NCI-H1436 (cell line): ENCODE measurements at regions not wholly inside any gene's neighbourhood (a gene's known extent, or its start where the extent isn't known, plus 50 kb on each side); places are given as distances from the start of the nearest gene placed in this dataset.
"Not testable (repeated sequence)": the region's sequence is repeated elsewhere in the genome, so short reads cannot be mapped to it uniquely, and the experiment has no call there.

Source experiments
- DNase-seq: peaks from one replicate; lab custom pipeline; 2025; lab: John Stamatoyannopoulos, UW

DNA sequence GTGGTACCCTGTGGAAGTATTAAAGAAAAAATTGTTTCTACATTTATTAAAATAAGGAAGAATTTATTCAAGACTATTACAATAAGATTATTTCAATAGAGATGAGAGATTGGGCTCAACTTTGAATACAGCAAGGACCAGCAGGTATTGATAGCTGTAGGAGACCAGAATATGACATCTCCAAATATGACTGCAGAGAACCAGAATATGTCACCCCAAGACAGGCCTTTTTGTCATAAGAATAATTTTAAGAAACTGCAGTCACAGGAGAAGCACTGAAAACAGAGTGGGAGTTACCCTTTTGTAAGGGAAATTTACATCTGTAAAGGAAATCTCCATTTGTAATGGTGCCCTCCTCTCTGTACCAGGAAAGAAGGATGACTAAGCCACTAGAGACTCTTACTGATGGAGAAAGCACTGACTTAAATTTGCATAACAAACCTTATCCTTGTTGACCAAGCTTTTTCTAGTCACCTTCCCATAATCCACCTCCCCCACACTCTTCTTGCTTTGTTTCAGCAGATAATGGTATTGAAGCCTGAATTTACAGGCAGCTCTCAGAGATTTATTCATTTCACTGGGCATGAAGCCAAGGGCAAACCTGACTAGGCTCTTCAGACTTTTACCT lies 145.1 kb upstream of the RMP24 start:
- peak; percentile 18 for DNase-seq

DNA sequence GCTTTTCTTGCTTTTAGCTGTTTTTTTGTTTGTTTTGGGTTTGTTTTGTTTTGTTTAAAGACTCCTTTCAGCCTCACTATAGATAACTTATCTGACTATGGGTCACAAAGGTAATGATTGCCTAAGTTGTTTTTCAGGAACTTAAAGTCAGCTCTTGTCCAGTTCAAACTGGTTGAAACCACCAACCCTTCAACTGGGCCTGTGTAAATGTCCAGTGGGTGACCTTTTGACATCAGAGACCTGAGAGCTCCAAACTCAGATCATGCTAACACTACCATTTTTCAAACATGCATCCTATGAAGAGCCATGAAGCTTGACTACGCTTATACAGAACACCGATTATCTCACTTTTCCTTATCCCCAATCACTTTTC lies 144.6 kb upstream of the RMP24 start:
- no peak for DNase-seq

DNA sequence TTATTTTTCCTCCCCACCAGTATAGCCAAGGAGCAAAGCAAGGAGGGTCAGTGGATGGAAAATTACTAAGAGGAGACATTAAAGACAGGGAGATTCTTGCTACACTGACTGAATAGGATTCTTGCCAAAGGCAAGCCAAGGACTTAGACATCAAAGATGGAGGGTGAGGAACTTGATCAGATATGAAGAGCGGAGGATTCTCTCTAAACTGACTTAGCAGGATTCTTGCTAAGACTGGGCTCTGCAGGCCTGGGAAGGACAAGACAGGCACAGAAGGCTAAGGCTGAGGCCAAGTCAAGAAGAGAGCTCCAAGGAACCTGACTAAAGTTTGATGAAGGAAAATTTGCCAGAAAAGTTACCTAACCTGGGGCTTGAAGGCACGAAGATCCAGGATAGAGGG lies 143.9 kb upstream of the RMP24 start:
- no peak for DNase-seq

DNA sequence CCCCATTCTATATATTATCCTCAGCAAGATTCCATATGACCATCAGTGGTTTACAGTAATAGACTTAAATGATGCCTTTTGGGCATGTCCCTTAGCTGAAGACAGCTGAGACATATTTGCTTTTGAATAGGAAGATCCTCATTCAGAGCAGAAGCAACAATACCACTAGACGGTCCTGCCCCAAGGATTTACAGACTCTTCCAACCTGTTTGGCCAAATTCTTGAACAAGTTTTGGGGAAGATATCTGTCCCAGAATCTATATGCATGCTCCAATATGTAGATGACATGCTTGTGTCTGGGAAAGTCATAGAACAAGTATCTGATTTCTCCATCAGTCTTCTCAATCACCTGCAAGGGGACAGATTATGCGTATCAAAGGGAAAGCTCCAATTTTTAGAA lies 137.1 kb upstream of the RMP24 start:
- no peak for DNase-seq

DNA sequence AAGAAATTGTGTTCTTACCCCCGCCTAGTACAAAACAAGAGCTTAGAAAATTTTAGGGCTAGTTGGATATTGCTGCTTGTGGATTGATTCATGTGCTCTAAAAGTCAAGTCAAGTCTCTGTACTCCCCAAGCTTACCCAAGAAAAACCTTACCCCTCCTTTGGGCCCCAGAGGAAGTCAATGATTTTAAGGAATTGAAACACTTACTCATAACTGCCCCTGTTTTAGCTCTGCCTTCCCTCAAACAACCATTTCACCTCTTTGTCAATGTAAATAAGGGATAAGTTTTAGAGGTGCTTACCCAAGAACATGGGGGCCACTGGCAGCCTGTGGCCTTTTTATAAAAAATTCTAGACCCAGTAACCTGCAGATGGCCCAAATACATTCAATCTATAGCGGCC lies 136.6 kb upstream of the RMP24 start:
- DNase-seq = no peak

DNA sequence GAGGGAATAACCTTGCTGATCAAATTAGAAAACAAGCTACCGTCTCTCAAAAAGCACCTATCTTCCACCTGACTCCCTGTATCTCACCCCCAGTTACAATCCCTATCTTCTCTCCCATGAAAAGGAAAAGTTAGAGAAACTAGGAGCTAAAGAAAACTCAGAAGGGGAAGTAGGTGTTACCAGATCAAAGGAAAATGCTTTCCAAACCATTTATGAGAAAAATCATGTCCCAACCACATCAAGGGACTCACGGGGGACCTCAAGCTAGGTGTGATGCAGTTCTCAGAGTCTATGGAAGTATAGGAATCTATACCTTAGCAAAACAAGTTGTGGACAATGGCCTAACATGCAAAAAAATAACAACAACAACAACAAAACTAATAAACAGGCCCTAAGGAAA lies 135.5 kb upstream of the RMP24 start:
- DNase-seq = no peak

DNA sequence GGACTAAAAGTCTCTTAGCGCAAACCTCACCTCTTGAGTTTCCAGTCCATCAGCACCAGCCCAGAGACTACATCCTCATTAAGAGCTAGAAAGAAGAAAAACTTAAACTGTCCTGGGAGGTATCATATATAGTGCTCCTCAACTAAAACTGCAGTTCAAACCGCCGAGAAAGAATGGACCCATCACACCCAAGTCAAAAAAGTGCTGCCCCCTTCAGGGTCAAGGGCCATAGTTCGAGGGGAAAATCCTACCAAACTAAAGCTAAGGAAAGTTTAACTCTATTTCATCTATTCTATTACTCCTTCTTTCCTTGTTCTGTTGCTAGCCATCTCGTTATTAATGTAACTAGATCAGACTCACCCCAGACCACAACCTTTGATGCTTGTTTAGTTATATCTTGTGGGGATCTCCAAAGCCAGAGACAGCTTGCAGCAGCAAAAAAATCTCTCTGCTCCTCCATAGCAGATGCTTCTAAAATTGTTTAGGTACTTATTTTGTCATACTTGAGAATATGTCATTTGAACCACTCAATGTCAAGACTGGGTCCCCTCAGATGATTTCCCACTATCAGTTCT lies 134.5 kb upstream of the RMP24 start:
- DNase-seq = no peak

DNA sequence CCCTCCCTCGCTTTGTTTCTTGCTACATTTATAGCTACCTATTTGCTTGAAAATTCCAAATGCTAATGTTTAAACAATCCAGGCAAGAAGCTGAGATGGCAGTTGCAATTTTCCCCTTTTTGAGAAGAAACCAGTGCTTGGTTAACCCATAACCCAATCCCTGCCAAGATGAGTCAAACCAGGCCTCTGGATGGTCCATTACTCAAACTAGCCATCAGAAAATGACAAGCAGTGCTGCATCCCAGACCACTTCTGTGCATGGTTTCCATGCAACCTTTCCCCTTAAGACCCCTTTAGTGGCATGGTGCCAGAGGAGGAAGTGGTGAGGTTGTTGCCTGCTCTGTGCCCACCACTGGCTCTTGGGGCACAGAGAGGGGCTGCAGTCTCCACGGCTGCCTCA lies 131.2 kb upstream of the RMP24 start:
- no peak for DNase-seq

DNA sequence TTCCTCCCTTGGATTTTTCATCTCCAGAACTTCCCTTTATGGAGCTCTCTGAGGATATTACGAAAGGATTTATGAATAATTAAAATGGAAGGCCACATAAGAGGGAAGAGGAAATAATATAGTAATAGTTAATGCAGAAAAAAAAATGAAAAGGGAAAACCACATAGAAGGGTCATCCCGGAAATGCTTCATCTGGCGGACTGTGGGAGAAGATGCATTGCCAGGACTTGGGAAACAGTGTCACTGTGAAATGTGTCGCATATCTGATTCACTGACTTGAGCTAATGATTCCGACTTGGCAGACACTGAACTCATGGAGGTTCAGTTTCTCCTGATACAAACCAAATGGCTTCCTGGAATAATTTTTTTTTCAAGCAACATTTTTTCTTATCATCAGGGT lies 129.9 kb upstream of the RMP24 start:
- no peak for DNase-seq

GRCh38 chr18:35848321-35848720 lies 124.2 kb upstream of the RMP24 start:
- not testable (repeated sequence) for DNase-seq

GRCh38 chr18:35849241-35849640 lies 123.2 kb upstream of the RMP24 start:
- DNase-seq = not testable (repeated sequence)

DNA sequence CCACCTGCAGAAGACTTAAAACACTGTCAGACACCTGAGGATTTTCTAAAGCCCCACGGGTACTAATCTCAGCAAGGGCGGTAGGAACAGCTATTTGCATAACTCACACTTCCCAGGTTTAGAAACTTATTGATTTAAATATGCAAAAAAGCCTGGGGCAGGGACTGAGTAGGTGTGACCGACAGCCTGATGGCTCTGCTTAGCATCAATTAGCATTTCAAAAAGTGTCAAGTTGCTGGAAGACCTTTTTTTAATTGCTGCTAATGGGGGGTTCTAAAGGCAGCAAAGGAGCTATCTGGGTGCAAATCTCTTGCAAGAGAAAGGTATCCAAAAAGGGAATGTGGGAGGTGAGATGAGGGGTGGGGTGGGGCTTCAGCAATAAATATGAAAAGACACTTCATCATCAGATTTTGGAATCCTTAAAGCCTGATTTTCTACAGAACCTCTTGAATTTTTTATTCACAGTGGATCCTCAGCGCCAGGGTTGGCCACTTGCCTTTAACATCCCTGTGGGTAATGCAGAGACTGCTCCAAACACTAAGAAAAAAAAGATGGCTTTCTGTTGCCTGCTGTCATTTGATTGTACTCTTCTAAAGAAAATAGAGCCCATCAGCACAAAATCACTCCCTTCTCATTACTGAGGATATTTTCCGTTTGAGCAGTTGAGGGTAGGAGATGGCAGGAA lies 121.1 kb upstream of the RMP24 start:
- DNase-seq = no peak

DNA sequence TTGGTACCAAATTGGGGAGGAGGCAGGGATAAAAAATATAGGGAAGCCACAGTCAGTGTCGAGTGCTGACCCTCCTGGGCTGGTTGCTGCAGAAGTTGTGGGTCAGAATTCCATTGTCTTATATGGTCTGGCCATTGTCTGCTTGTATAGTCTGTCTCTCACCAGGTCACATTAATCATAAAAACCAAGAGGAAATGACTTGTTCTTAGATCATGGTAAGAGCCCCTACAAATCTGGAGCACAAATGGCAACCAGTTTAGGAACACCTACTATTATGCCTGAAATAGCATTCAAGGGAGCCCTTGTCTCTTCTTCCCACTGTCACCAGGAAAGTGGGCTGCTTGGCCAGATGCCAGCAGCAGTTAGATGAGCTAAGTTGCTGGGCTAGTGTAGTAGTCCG lies 119.7 kb upstream of the RMP24 start:
- DNase-seq = no peak

DNA sequence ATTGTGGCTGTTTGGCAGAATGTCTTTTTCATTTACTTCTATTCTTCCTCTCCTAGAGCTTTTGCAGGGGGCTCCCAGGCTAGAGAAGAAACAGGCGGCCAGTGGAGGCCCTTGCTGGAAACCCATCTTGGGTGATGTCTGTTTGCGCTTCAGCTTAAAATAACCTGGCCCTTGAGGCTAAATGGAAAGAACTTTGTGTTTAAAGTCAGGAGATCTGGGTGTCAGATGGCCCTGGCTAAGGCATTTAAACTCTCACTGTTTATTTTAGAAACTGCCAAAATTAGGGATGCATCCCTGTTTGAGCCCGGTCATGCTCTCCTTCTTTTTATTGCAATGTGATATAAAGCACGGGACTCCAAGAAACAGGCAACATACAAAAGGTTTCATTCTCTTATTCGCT lies 118.4 kb upstream of the RMP24 start:
- no peak for DNase-seq

DNA sequence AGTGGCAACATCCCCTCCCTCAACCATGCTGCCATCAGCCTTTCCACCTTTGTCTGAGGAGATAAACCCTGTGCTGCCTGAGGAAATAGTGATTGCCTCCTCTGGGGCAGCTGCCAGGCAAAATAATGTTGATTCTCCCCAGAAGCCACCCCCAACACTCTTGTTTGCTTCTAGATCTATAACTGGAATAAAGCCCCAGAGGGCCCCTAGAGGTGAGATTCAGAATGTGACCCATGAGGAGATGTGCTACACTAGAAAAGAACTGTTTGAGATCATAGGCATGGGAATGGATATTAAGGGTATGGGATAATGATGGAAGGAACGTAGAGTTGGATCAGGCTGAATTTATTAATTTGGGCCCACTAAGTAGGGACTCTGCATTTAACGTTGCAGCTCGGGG lies 116.3 kb upstream of the RMP24 start:
- DNase-seq = no peak

DNA sequence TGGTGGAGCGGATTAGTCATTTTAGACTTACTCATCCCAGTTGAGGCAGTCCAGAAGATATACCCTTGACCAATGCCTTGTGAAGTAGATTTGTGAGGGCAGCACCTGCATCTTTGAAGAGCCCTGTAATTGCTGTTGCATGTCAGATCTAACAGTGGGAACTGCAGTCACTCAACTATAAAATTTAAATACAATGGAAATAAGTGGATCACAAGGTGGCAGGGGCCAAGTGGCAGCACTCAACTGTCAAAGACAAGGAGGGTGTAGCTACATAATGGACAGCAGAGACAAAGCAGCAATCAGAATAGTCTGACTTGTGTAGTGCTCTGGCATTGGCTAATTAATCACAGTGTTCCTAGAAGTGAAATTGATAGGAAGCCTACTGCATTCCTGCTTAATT lies 115.8 kb upstream of the RMP24 start:
- DNase-seq = not testable (repeated sequence)

DNA sequence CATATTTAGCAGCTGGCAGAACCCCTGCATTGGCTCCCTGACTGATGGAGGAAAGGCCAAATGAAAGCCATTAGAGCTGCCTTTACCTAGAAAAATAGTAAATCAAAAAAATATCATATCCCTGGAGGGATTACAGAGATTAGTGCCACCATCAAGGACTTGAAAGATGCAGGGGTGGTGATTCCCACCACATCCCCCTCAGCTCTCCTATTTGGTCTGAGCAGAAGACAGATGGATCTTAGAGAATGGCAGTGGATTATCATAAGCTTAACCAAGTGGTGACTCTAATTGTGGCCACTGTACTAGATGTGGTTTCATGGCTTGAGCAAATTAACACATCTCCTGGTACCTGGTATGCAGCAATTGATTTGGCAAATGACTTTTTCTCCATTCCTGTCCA lies 114.9 kb upstream of the RMP24 start:
- DNase-seq = not testable (repeated sequence)

GRCh38 chr18:35861367-35862118 lies 110.9 kb upstream of the RMP24 start:
- no peak for DNase-seq

DNA sequence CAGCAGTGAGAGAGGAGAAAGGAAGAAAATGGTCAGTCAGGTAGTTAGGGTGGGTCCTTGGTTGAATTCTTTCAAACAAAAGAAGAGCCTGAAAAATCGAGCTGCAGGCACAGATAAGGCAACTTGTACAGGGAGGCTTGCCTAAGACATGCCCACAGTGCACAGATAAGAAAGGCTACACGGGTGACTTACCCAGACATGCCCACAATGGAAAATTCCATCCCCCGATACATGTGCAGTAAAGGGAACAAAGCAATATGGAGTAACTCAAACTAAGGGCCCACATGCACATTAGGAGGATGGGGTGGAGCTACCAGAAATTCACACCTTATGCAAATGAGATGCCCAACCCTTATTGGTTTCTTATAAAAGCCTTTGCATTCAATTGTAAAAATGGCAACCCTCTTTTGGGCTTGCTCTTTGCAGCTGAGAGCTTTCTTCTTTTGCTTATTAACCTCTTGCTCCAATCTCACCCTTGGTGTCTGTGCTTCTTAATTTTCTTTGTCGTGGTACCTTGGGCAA lies 110.3 kb upstream of the RMP24 start:
- no peak for DNase-seq

GRCh38 chr18:35864916-35865315 lies 107.6 kb upstream of the RMP24 start:
- DNase-seq = peak; percentile 7

GRCh38 chr18:35868915-35869314 lies 103.6 kb upstream of the RMP24 start:
- no peak for DNase-seq

DNA sequence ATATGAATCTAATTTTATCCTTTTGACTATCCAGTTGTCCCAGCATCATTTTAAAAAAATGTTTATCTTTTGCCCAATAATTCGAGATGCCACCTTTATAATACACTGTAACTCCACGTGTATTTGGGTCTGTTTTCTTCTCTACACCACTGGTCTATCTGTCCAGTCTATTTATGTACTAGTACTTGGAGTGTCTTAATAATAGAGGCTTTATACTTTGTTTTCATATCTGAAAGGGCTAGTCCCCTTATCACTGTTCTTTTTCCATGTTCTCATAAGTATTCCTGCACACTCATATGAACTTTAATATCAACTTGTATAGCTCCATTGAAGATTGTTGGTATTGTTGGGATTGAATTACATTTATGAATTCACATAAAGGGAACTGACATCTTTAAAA lies 101.1 kb upstream of the RMP24 start:
- DNase-seq = no peak

- no peak for DNase-seq
Observed at GRCh38 chr18:35875566-35875965, 96.9 kb upstream of the RMP24 start.
